ENCODE measurements at regions not wholly inside any gene's neighbourhood (a gene's known extent, or its start where the extent isn't known, plus 50 kb on each side); places are given as distances from the start of the nearest gene placed in this dataset.

DNA sequence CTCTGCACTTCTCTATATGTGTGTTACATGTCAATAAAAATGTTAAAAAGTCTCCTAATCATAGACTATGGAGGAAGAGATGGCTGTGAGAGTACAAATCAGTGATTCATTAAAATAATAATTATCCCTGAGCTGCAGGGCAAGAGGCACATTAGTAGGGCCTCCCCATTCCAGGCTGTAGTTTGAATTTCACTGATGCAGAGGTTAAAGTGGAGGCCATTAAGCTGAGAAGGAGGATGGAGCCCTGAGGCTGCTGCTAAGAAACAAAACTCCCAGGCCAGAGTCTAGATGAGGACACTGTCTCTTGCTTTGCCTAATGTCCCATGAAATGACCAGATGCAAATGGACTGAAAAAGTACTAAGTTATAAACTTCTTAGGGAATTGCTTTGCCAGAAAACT is 89.1 kb upstream of the WDR26 start:
- TF ChIP-seq POLR2A (IDR thresholded peaks at IDR 0.05; ENCODE audit: control extremely low read depth in 1 of 2, low read depth in 2 of 2, low read length in 2 of 2) (no peak), EP300 (IDR thresholded peaks at IDR 0.05; ENCODE audit: borderline replicate concordance in 1 of 2, low read depth in 2 of 2, low read length in 2 of 2) (no peak), CTCF (IDR thresholded peaks at IDR 0.05; ENCODE audit: control extremely low read depth in 1 of 3, insufficient read depth in 1 of 3, low read depth in 1 of 3, low read length in 3 of 3) (no peak), ZNF274 (IDR thresholded peaks at IDR 0.05; ENCODE audit: borderline replicate concordance, extremely low read depth, low read length) (no peak), RAD21 (IDR thresholded peaks at IDR 0.05 in 1 of 2, conservative IDR thresholded peaks at IDR 0.05 in 1 of 2; ENCODE audit: low read depth in 2 of 2, low read length in 2 of 2) (no peak), RXRA (IDR thresholded peaks at IDR 0.05; ENCODE audit: insufficient read depth, low read depth, low read length) (no peak), SUZ12 (IDR thresholded peaks at IDR 0.05; ENCODE audit: low read length) (no peak), ASH2L (IDR thresholded peaks at IDR 0.05; ENCODE audit: low read length) (no peak), CBX5 (IDR thresholded peaks at IDR 0.05; ENCODE audit: low read depth, low read length) (no peak)
- TF ChIP-seq, protein P1, sequence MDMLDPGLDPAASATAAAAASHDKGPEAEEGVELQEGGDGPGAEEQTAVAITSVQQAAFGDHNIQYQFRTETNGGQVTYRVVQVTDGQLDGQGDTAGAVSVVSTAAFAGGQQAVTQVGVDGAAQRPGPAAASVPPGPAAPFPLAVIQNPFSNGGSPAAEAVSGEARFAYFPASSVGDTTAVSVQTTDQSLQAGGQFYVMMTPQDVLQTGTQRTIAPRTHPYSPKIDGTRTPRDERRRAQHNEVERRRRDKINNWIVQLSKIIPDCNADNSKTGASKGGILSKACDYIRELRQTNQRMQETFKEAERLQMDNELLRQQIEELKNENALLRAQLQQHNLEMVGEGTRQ (IDR thresholded peaks at IDR 0.05; ENCODE audit: low read length), result no peak
- TF ChIP-seq, protein P2, sequence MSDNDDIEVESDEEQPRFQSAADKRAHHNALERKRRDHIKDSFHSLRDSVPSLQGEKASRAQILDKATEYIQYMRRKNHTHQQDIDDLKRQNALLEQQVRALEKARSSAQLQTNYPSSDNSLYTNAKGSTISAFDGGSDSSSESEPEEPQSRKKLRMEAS (IDR thresholded peaks at IDR 0.05), result no peak

All from H1 (cell line).